Neural progenitor cell (in vitro differentiated cells): ENCODE measurements at regions not wholly inside any gene's neighbourhood (a gene's known extent, or its start where the extent isn't known, plus 50 kb on each side); places are given as distances from the start of the nearest gene placed in this dataset.

ENCODE experiments used
- DNase-seq: peaks from one replicate; pipeline ENCODE4 v3.0.0-alpha.2; 2016; ENCODE audit warnings: low spot score
- H2AFZ ChIP-seq: fragments of 200-600 bp; sonication (generic); replicated peaks from 2 replicates; pipeline ENCODE4 v1.6.1; 2016; ENCODE audit warnings: antibody characterized with exemption
- H3F3A ChIP-seq: fragments of 200-600 bp; sonication (generic); 2 replicates; pipeline ENCODE4 v1.6.1; 2016; ENCODE audit warnings: antibody characterized with exemption, low read depth
- H3K27ac ChIP-seq: fragments of 200-600 bp; sonication (generic); 2 replicates; pipeline ENCODE4 v1.5.1; 2016; ENCODE audit warnings: mild to moderate bottlenecking
- H3K27me3 ChIP-seq: fragments of 200-600 bp; sonication (generic); 2 replicates; pipeline ENCODE4 v1.6.1; 2016; ENCODE audit warnings: mild to moderate bottlenecking, moderate library complexity
- H3K36me3 ChIP-seq: fragments of 200-600 bp; sonication (generic); 2 replicates; pipeline ENCODE4 v1.5.1; 2016
- H3K4me1 ChIP-seq: fragments of 200-600 bp; sonication (generic); 2 replicates; pipeline ENCODE4 v1.6.1; 2016; ENCODE audit warnings: mixed run types
- H3K4me2 ChIP-seq: fragments of 200-600 bp; sonication (generic); 2 replicates; pipeline ENCODE4 v1.6.1; 2016
- H3K4me3 ChIP-seq: fragments of 200-600 bp; sonication (generic); 2 replicates; pipeline ENCODE4 v1.5.1; 2016
- H3K79me2 ChIP-seq: fragments of 200-600 bp; sonication (generic); 2 replicates; pipeline ENCODE4 v1.6.1; 2016; ENCODE audit warnings: low read depth
- H3K9ac ChIP-seq: fragments of 200-600 bp; sonication (generic); 2 replicates; pipeline ENCODE4 v1.6.1; 2016
- H3K9me3 ChIP-seq: fragments of 200-600 bp; sonication (generic); 2 replicates; pipeline ENCODE4 v1.5.1; 2016; ENCODE audit warnings: low read depth
- H4K20me1 ChIP-seq: fragments of 200-600 bp; sonication (generic); 2 replicates; pipeline ENCODE4 v1.6.1; 2016; ENCODE audit warnings: low read depth
- H3K27ac Mint-ChIP-seq: 3 replicates; pipeline ENCODE4 v1.8.0; 2021; ENCODE audit warnings: mixed read lengths
- H3K27me3 Mint-ChIP-seq: 2 replicates; pipeline ENCODE4 v1.8.0; 2022; ENCODE audit warnings: low read depth, mild to moderate bottlenecking, inconsistent platforms, moderate library complexity, mixed read lengths; ENCODE audit not compliant: insufficient read depth
- H3K36me3 Mint-ChIP-seq: 3 replicates; pipeline ENCODE4 v1.8.0; 2021; ENCODE audit warnings: mixed read lengths
- H3K4me1 Mint-ChIP-seq: 3 replicates; pipeline ENCODE4 v1.8.0; 2021; ENCODE audit warnings: mixed read lengths
- H3K4me3 Mint-ChIP-seq: 3 replicates; pipeline ENCODE4 v1.8.0; 2021; ENCODE audit warnings: mild to moderate bottlenecking, moderate library complexity, mixed read lengths
- H3K9me3 Mint-ChIP-seq: 3 replicates; pipeline ENCODE4 v1.8.0; 2020; ENCODE audit warnings: mixed read lengths
- CTCF ChIP-seq: fragments of 200-600 bp; sonication (generic); IDR thresholded peaks from 2 replicates; pipeline ENCODE4 v1.5.1; 2017; ENCODE audit warnings: antibody characterized with exemption, mild to moderate bottlenecking
- EZH2 ChIP-seq: fragments of 200-600 bp; sonication (generic); IDR thresholded peaks from 2 replicates; pipeline ENCODE4 v1.6.1; 2017; ENCODE audit warnings: antibody characterized with exemption, mild to moderate bottlenecking, moderate library complexity
- EZH2phosphoT487 ChIP-seq: fragments of 200-600 bp; sonication (generic); IDR thresholded peaks from 2 replicates; pipeline ENCODE4 v1.6.1; 2017; ENCODE audit warnings: antibody characterized with exemption

DNA sequence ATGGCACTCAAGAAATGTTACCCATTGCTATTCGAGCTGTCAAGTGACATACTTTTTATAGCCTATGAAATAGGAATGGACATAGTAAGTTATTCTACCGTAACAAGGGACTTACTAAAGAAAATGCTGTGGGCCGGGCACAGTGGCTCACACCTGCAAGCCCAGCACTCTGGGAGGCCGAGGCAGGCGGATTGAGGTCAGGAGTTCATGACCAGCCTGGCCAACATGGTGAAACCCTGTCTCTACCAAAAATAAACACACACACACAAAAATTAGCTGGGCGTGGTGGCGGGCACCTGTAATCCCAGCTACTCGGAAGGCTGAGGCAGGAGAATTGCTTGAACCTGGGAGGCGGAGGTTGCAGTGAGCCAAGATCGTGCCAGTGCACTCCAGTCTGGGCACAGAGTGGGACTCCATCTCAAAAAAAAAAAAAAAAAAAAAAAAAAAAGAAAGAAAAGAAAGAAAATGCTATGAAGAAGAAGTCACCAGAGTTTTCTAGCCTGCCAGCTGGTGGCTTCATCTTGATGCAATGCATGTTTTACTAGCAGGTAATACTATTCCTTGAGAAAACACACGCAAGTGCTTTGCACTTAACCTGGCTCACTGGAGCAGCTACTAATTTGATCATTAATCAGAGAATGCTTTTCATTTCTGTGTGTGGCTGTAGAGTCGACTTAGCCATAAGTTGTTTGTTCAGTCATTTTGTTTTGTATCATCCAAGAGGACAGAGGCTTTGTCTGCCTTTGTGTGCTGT is 166.7 kb upstream of the MYL2 start:
- no peaks in the 10 kb centered on the region for H3K27me3 ChIP-seq
- no peaks in the 10 kb centered on the region for H4K20me1 ChIP-seq
- Mint-ChIP-seq H3K27me3 (peaks cover 7% of the 10 kb centered on the region), H3K9me3 (no peaks in the 10 kb centered on the region), H3K4me3 (no peak overlapping the region), H3K36me3 (no peaks in the 10 kb centered on the region), H3K27ac (no peak overlapping the region), H3K4me1 (peaks cover 9% of the 10 kb centered on the region)
- H3K36me3 ChIP-seq, result no peaks in the 10 kb centered on the region
- H3K4me1 ChIP-seq, result no peaks in the 10 kb centered on the region
- H3K79me2 ChIP-seq, result no peaks in the 10 kb centered on the region
- H2AFZ ChIP-seq, result no peak overlapping the region
- H3K9ac ChIP-seq, result no peak overlapping the region
- H3K9me3 ChIP-seq, result no peaks in the 10 kb centered on the region
- no peak for TF ChIP-seq EZH2phosphoT487
- no peak for TF ChIP-seq EZH2
- TF ChIP-seq CTCF, result no peak
- H3F3A ChIP-seq, result no peaks in the 10 kb centered on the region
- no peak overlapping the region for H3K4me2 ChIP-seq
- no peak overlapping the region for H3K27ac ChIP-seq
- DNase-seq, result no peak
- no peak overlapping the region for H3K4me3 ChIP-seq

GRCh38 chr12:111085096-111085495 is 164.7 kb upstream of the MYL2 start:
- Histone ChIP-seq H2AFZ (no peak overlapping the region), H4K20me1 (no peaks in the 10 kb centered on the region), H3K9ac (no peak overlapping the region), H3K27me3 (no peaks in the 10 kb centered on the region), H3K79me2 (no peaks in the 10 kb centered on the region), H3K36me3 (no peaks in the 10 kb centered on the region), H3K4me1 (no peaks in the 10 kb centered on the region), H3K4me3 (no peak overlapping the region), H3K9me3 (no peaks in the 10 kb centered on the region), H3K27ac (no peak overlapping the region), H3K4me2 (no peak overlapping the region), H3F3A (no peaks in the 10 kb centered on the region)
- no peaks in the 10 kb centered on the region for H3K9me3 Mint-ChIP-seq
- no peaks in the 10 kb centered on the region for H3K36me3 Mint-ChIP-seq
- DNase-seq, result peak; percentile 19
- H3K4me3 Mint-ChIP-seq, result no peak overlapping the region
- TF ChIP-seq CTCF (no peak), EZH2phosphoT487 (no peak)
- peaks cover 7% of the 10 kb centered on the region for H3K27me3 Mint-ChIP-seq
- no peak overlapping the region for H3K27ac Mint-ChIP-seq
- peaks cover 12% of the 10 kb centered on the region for H3K4me1 Mint-ChIP-seq

DNA sequence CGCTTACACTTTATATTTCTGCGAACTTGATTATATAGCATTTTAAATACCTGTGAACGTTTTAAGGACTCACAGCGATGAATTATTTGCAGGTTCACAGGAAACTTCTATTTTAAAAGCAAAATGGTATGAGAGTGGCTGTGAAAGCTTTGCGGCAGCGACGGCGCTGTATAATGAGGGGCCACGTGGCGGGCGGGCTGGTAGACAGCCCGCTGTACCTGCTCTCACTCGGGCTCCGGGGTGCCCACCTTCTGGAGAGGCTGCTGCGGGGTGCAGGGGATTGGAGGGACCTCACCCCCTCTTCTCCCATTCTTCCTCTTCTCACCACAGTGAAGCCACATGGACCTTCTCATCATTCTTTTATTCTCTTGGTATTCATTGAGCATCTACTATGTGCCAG is 164.2 kb upstream of the MYL2 start:
- Mint-ChIP-seq H3K27me3 (peaks cover 7% of the 10 kb centered on the region), H3K4me1 (peaks cover 12% of the 10 kb centered on the region)

More for the DNA sequence above, 164.2 kb upstream of the MYL2 start:
- Histone ChIP-seq H2AFZ (no peak overlapping the region), H3K4me1 (no peaks in the 10 kb centered on the region), H4K20me1 (no peaks in the 10 kb centered on the region), H3K9me3 (no peaks in the 10 kb centered on the region), H3K4me3 (no peak overlapping the region), H3K4me2 (no peak overlapping the region), H3K27ac (no peak overlapping the region), H3K9ac (no peak overlapping the region), H3K36me3 (no peaks in the 10 kb centered on the region), H3K79me2 (no peaks in the 10 kb centered on the region), H3F3A (no peaks in the 10 kb centered on the region), H3K27me3 (no peaks in the 10 kb centered on the region)
- TF ChIP-seq EZH2, result no peak
- TF ChIP-seq EZH2phosphoT487, result no peak
- TF ChIP-seq CTCF, result no peak
- no peaks in the 10 kb centered on the region for H3K9me3 Mint-ChIP-seq
- no peak overlapping the region for H3K27ac Mint-ChIP-seq
- DNase-seq, result no peak
- no peaks in the 10 kb centered on the region for H3K36me3 Mint-ChIP-seq
- no peak overlapping the region for H3K4me3 Mint-ChIP-seq
